DOHH2 (cell line): ENCODE measurements at regions not wholly inside any gene's neighbourhood (a gene's known extent, or its start where the extent isn't known, plus 50 kb on each side); places are given as distances from the start of the nearest gene placed in this dataset.

Experiments used
- H3F3A ChIP-seq: fragments of 200-600 bp; sonication (generic), shearing (Covaris generic); 2 replicates; pipeline ENCODE4 v1.6.0; 2016; ENCODE audit warnings: antibody characterized with exemption, mild to moderate bottlenecking; ENCODE audit not compliant: control insufficient read depth, insufficient read depth
- H3K27ac ChIP-seq: fragments of 200-600 bp; sonication (generic); 2 replicates; pipeline ENCODE4 v1.5.1; 2014; ENCODE audit warnings: low read depth, mild to moderate bottlenecking, low read length, moderate library complexity
- H3K27me3 ChIP-seq: fragments of 200-600 bp; sonication (generic); 2 replicates; pipeline ENCODE4 v1.6.1; 2014; ENCODE audit warnings: mild to moderate bottlenecking, low read length, mixed read lengths; ENCODE audit not compliant: control insufficient read depth
- H3K36me3 ChIP-seq: fragments of 200-600 bp; sonication (generic); 2 replicates; pipeline ENCODE4 v1.6.1; 2014; ENCODE audit warnings: mild to moderate bottlenecking, low read length, moderate library complexity, mixed read lengths; ENCODE audit not compliant: control insufficient read depth
- H3K4me1 ChIP-seq: fragments of 200-600 bp; sonication (generic); 2 replicates; pipeline ENCODE4 v1.6.1; 2014; ENCODE audit warnings: mild to moderate bottlenecking, low read length, mixed read lengths; ENCODE audit not compliant: control insufficient read depth
- H3K4me2 ChIP-seq: fragments of 200-600 bp; sonication (generic); 2 replicates; pipeline ENCODE4 v1.6.0; 2014; ENCODE audit warnings: mild to moderate bottlenecking, low read length, moderate library complexity
- H3K4me3 ChIP-seq: fragments of 200-600 bp; sonication (generic); 2 replicates; pipeline ENCODE4 v1.5.1; 2014; ENCODE audit warnings: mild to moderate bottlenecking, low read length, mixed read lengths
- H3K79me2 ChIP-seq: fragments of 200-600 bp; sonication (generic); 2 replicates; pipeline ENCODE4 v1.6.1; 2014; ENCODE audit warnings: mild to moderate bottlenecking, low read length, mixed read lengths; ENCODE audit not compliant: control insufficient read depth
- H3K9me2 ChIP-seq: fragments of 200-600 bp; sonication (generic); replicated peaks from 2 replicates; pipeline ENCODE4 v1.6.1; 2014; ENCODE audit warnings: mild to moderate bottlenecking, low read length, mixed read lengths; ENCODE audit not compliant: control insufficient read depth
- H3K9me3 ChIP-seq: fragments of 200-600 bp; sonication (generic); 2 replicates; pipeline ENCODE4 v1.6.1; 2014; ENCODE audit warnings: antibody characterized with exemption, low read length, mixed read lengths; ENCODE audit not compliant: control insufficient read depth, insufficient read depth
- H4K20me1 ChIP-seq: fragments of 200-600 bp; sonication (generic); 2 replicates; pipeline ENCODE4 v1.6.0; 2014; ENCODE audit warnings: low read depth, mild to moderate bottlenecking, antibody characterized with exemption, low read length, moderate library complexity; ENCODE audit not compliant: control insufficient read depth, insufficient read depth
- CTCF ChIP-seq: fragments of 200-600 bp; sonication (generic); IDR thresholded peaks from one replicate; pipeline ENCODE4 v1.5.1; 2014; ENCODE audit warnings: antibody characterized with exemption, mild to moderate bottlenecking, low read depth, low read length; ENCODE audit not compliant: poor library complexity, severe bottlenecking
- EZH2phosphoT487 ChIP-seq: fragments of 200-600 bp; sonication (generic); IDR thresholded peaks from 2 replicates; pipeline ENCODE4 v1.6.1; 2017; ENCODE audit warnings: borderline replicate concordance, mild to moderate bottlenecking, antibody characterized with exemption, low read length, moderate library complexity, mixed read lengths

- no peak overlapping the region for H3K27ac ChIP-seq
- H3K4me2 ChIP-seq = no peak overlapping the region
- H3F3A ChIP-seq = no peaks in the 10 kb centered on the region
- H3K9me3 ChIP-seq = peaks cover 4% of the 10 kb centered on the region; the same call in 1 of the 2 replicates
- no peak for TF ChIP-seq EZH2phosphoT487
- no peak for TF ChIP-seq CTCF
- H3K79me2 ChIP-seq = no peaks in the 10 kb centered on the region
- H3K27me3 ChIP-seq = no peaks in the 10 kb centered on the region
- H4K20me1 ChIP-seq = no peaks in the 10 kb centered on the region
- H3K9me2 ChIP-seq = no peaks in the 10 kb centered on the region
- no peaks in the 10 kb centered on the region for H3K36me3 ChIP-seq
- H3K4me1 ChIP-seq = no peaks in the 10 kb centered on the region
- H3K4me3 ChIP-seq = no peak overlapping the region
Measured at GRCh38 chr3:106540743-106541142, 671.9 kb upstream of the CBLB start.

DNA sequence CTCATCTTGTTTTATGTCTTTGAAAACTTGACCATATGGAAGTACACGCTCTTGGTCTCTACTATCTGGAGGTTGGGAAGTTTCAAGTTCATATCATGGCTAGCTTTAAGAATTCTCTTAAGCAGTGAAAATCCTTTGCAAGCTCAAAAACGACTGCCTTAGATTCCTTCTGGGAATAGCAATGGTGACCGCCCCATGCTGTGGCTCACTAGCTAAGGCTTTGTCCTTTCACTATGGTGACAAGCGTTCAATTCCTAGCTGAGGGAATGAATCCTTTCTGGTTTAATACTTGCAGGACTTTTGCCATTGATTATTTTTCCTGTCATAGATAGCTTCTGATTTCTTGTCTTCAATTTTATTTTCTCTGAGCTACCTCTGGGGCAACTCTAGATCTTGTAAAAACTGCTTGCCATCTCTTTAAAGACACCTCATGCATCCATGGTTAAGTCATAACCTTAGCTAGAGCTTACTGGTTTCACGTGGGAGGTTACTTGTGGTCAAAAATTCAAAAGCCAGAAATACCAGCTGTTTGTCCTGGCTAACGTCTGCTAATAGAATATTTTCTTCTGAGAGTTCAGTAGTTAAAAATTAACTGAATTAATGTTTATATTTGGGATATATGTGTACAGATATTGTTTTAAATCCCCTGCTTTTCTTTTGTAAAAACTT is 673.4 kb upstream of the CBLB start:
- no peak for TF ChIP-seq EZH2phosphoT487
- TF ChIP-seq CTCF = no peak
- H3K36me3 ChIP-seq = no peaks in the 10 kb centered on the region
- H3K79me2 ChIP-seq = no peaks in the 10 kb centered on the region
- peaks cover 4% of the 10 kb centered on the region; the same call in 1 of the 2 replicates for H3K9me3 ChIP-seq
- H3K9me2 ChIP-seq = no peaks in the 10 kb centered on the region
- H3K4me3 ChIP-seq = no peak overlapping the region
- no peak overlapping the region for H3K27ac ChIP-seq
- H3K4me1 ChIP-seq = no peaks in the 10 kb centered on the region
- H4K20me1 ChIP-seq = no peaks in the 10 kb centered on the region
- no peak overlapping the region for H3K4me2 ChIP-seq
- H3F3A ChIP-seq = no peaks in the 10 kb centered on the region
- H3K27me3 ChIP-seq = no peaks in the 10 kb centered on the region

DNA sequence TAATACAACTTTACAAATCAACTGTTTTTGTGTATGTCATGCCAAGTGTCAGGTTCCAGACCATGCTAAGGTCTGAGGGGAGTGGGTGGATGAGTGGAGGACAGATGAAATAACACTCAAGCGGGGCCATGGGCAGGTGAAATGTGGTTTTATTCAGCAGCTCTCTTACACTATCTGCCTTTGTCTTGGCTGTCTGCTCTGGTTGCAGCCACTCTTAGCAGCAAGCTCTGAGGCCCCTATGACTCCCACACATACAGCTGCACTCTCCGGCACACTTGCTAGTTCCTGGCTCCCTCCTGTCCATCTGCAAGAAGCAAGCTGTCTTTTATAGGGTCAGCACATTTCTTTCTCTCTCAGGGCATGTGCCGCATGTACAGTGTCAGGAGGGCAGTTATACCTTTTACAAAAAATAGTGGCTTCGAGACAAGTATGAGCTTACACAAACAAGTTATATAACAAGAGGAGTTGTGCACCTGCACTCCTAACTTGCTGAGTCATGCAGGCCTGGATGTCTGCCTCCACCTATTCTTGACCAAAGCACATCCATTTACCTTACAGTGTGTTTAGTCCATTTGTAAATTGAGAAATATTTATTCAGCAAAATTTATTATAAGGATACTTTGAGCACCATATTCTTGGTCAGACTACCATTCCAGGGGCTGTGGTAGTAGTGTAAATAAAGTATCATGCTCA is 683.7 kb upstream of the CBLB start:
- Histone ChIP-seq H3K4me3 (no peak overlapping the region), H3F3A (no peaks in the 10 kb centered on the region), H3K9me2 (no peaks in the 10 kb centered on the region), H3K4me2 (no peak overlapping the region), H3K36me3 (no peaks in the 10 kb centered on the region), H3K4me1 (no peaks in the 10 kb centered on the region), H4K20me1 (no peaks in the 10 kb centered on the region), H3K27me3 (no peaks in the 10 kb centered on the region), H3K79me2 (no peaks in the 10 kb centered on the region), H3K27ac (no peak overlapping the region), H3K9me3 (peaks cover 12% of the 10 kb centered on the region; the same call in 1 of the 2 replicates)
- no peak for TF ChIP-seq CTCF
- no peak for TF ChIP-seq EZH2phosphoT487
